ENCODE measurements at regions not wholly inside any gene's neighbourhood (a gene's known extent, or its start where the extent isn't known, plus 50 kb on each side); places are given as distances from the start of the nearest gene placed in this dataset.

DNA sequence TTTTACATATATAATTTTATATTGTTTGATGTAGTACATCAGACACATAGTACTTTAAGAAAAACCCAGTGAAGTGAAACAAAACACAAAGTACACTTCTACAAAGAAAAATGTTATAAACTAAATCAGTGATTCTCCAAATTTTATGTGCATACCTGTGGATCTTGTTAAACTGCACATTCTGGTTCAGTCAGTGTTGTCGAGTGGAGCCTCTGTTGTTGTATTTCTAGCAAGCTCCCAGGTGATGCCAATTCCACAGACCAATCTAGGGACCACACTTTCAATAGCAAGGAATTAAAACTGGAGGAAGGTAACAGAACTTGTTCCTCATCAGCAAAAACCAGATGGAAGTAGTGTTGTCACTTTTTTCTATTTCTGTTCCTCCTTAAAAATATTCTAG, 183.8 kb upstream of the CD180 start:
- Mint-ChIP-seq H3K27me3 (peaks cover 0 to 7% of the 10 kb centered on the region in 2 donors), H3K36me3 (ENCODE audit: insufficient read depth) (no peaks in the 10 kb centered on the region), H3K27ac (no peak overlapping the region), H3K9me3 (no peaks in the 10 kb centered on the region), H3K4me1 (ENCODE audit: low read depth in 2 of 2) (peaks cover 0 to 5% of the 10 kb centered on the region in 2 donors), H3K4me3 (no peak overlapping the region)
- no peak for DNase-seq
- ATAC-seq (replicated peaks) = no peak

DNA sequence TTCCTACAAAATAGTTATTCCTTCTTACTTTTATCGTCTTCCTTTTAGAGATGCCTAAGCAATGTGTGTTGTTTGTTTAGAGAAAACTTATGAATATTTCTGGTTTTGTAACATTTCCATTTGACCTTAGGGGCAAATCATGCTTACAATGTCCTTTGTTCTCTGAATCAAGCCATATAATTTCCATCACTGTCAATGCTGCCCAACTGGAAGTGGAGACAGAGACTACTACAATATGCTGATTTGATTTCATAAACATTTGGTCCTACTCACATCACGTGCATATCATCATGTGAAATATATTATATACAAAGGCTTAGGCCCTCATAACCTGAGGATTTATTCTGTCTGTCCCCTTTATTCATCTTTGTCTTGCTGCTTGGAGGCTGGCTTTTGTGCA, 183.2 kb upstream of the CD180 start:
- Mint-ChIP-seq H3K27ac (no peak overlapping the region), H3K4me3 (no peak overlapping the region), H3K4me1 (ENCODE audit: low read depth in 2 of 2) (peaks cover 0 to 5% of the 10 kb centered on the region in 2 donors), H3K36me3 (ENCODE audit: insufficient read depth) (no peaks in the 10 kb centered on the region), H3K9me3 (no peaks in the 10 kb centered on the region), H3K27me3 (peaks cover 0 to 7% of the 10 kb centered on the region in 2 donors)
- no peak for ATAC-seq (replicated peaks)
- DNase-seq = no peak

DNA sequence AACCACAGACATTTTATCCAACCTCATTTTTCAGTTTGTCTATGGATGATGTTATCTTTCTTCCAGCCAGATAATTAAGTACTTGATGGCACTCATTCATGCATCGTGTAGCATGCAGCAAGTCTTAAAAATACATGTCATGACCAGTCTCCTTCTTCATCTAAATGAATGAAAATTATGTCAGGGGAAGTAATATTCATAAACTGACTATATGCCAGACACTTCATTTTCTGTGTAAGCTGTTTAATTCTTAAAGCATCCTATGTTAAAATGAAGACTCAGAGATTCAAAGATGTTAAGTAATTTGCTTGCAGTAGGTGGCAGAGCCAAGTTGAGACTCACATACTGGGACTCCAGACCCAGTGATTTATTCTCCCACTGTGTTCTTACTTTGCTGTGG, 181.7 kb upstream of the CD180 start:
- Mint-ChIP-seq H3K4me1 (ENCODE audit: low read depth in 2 of 2) (peaks cover 4 to 9% of the 10 kb centered on the region in 2 donors), H3K9me3 (no peaks in the 10 kb centered on the region), H3K36me3 (ENCODE audit: insufficient read depth) (no peaks in the 10 kb centered on the region), H3K27ac (no peak overlapping the region), H3K27me3 (peaks cover 0 to 7% of the 10 kb centered on the region in 2 donors), H3K4me3 (no peak overlapping the region)
- ATAC-seq (replicated peaks) (no peak), DNase-seq (no peak)

- Mint-ChIP-seq H3K27me3 (peaks cover 0 to 3% of the 10 kb centered on the region in 2 donors), H3K4me1 (ENCODE audit: low read depth in 2 of 2) (peaks cover 4 to 9% of the 10 kb centered on the region in 2 donors), H3K4me3 (no peak overlapping the region), H3K36me3 (ENCODE audit: insufficient read depth) (no peaks in the 10 kb centered on the region), H3K9me3 (no peaks in the 10 kb centered on the region), H3K27ac (no peak overlapping the region)
- DNase-seq (no peak), ATAC-seq (replicated peaks) (no peak)
These were observed 181.0 kb upstream of the CD180 start for GRCh38 chr5:67377631-67378030.

- Mint-ChIP-seq H3K36me3 (ENCODE audit: insufficient read depth) (no peaks in the 10 kb centered on the region), H3K9me3 (no peaks in the 10 kb centered on the region), H3K27ac (no peak overlapping the region), H3K4me1 (ENCODE audit: low read depth in 2 of 2) (peaks cover 4 to 9% of the 10 kb centered on the region in 2 donors), H3K4me3 (no peak overlapping the region), H3K27me3 (no peaks in the 10 kb centered on the region)
- ATAC-seq (replicated peaks) (no peak), DNase-seq (no peak)
These were observed 179.0 kb upstream of the CD180 start for GRCh38 chr5:67375606-67376005.

GRCh38 chr5:67374378-67374777, 177.8 kb upstream of the CD180 start:
- Mint-ChIP-seq H3K4me3 (no peak overlapping the region), H3K27me3 (no peaks in the 10 kb centered on the region), H3K4me1 (ENCODE audit: low read depth in 2 of 2) (peaks cover 4 to 9% of the 10 kb centered on the region in 2 donors), H3K9me3 (no peaks in the 10 kb centered on the region), H3K27ac (no peak overlapping the region), H3K36me3 (ENCODE audit: insufficient read depth) (no peaks in the 10 kb centered on the region)
- ATAC-seq (replicated peaks) (no peak), DNase-seq (no peak)

DNA sequence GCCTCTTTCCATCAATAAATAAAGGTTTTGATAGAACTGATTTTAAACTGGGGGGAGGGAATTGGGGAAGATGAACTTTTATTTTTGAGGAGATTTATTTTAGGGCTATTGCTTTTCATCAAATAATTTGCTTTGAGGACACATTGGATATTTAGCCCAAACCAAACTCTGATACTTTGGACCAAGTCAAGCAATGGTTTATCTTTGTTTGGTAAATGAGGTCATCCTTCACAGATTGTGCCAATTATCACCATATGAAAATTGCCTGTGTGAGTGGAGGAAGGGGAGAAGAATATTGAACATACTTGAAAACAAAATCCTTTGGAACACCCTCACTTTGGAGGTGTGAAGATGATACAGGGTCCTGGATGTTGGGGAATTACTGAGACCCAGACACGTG, 176.9 kb upstream of the CD180 start:
- Mint-ChIP-seq H3K4me3 (no peak overlapping the region), H3K36me3 (ENCODE audit: insufficient read depth) (no peaks in the 10 kb centered on the region), H3K27me3 (peaks cover 3 to 6% of the 10 kb centered on the region in 2 donors), H3K9me3 (no peaks in the 10 kb centered on the region), H3K4me1 (ENCODE audit: low read depth in 2 of 2) (peaks cover 4 to 9% of the 10 kb centered on the region in 2 donors), H3K27ac (no peak overlapping the region)
- ATAC-seq (replicated peaks) (no peak), DNase-seq (no peak)

DNA sequence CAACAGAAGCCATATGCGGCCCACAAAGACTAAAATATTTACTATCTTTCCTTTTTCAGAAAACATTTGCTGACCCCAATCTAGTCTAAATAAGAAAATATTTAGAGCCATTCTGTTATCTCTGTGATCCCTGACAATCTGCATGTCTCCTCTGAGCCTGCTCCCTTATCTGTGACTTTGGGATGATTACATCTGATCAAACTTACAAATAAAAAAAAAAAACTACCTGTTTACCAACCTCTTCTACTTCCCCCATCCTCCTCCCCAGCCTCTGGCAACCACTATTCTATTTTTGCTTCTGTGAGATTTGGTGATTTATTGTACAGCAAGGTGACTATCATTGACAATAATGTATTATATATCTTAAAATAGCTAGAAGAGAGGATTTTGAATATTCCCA, 176.3 kb upstream of the CD180 start:
- DNase-seq (no peak), ATAC-seq (replicated peaks) (no peak)
- H3K9me3 Mint-ChIP-seq = no peaks in the 10 kb centered on the region
- no peak overlapping the region for H3K27ac Mint-ChIP-seq
- H3K4me1 Mint-ChIP-seq (ENCODE audit: low read depth in 2 of 2) = peaks cover 4 to 9% of the 10 kb centered on the region in 2 donors
- no peaks in the 10 kb centered on the region for H3K36me3 Mint-ChIP-seq (ENCODE audit: insufficient read depth)
- peaks cover 6 to 7% of the 10 kb centered on the region in 2 donors for H3K27me3 Mint-ChIP-seq
- H3K4me3 Mint-ChIP-seq = no peak overlapping the region

GRCh38 chr5:67371924-67372323, 175.3 kb upstream of the CD180 start:
- H3K9me3 Mint-ChIP-seq = no peaks in the 10 kb centered on the region
- H3K36me3 Mint-ChIP-seq (ENCODE audit: insufficient read depth) = no peaks in the 10 kb centered on the region
- peaks cover 4 to 9% of the 10 kb centered on the region in 2 donors for H3K4me1 Mint-ChIP-seq (ENCODE audit: low read depth in 2 of 2)
- no peak for ATAC-seq (replicated peaks)
- DNase-seq = no peak
- H3K4me3 Mint-ChIP-seq = no peak overlapping the region
- H3K27me3 Mint-ChIP-seq = peaks cover 6 to 7% of the 10 kb centered on the region in 2 donors
- no peak overlapping the region for H3K27ac Mint-ChIP-seq

GRCh38 chr5:67366691-67367395, 170.2 kb upstream of the CD180 start:
- Mint-ChIP-seq H3K36me3 (ENCODE audit: insufficient read depth) (no peaks in the 10 kb centered on the region), H3K27me3 (peaks cover 6 to 18% of the 10 kb centered on the region in 2 donors), H3K27ac (no peak overlapping the region), H3K4me3 (no peak overlapping the region), H3K4me1 (ENCODE audit: low read depth in 2 of 2) (no peaks in the 10 kb centered on the region), H3K9me3 (no peaks in the 10 kb centered on the region)
- DNase-seq (no peak), ATAC-seq (replicated peaks) (no peak)

DNA sequence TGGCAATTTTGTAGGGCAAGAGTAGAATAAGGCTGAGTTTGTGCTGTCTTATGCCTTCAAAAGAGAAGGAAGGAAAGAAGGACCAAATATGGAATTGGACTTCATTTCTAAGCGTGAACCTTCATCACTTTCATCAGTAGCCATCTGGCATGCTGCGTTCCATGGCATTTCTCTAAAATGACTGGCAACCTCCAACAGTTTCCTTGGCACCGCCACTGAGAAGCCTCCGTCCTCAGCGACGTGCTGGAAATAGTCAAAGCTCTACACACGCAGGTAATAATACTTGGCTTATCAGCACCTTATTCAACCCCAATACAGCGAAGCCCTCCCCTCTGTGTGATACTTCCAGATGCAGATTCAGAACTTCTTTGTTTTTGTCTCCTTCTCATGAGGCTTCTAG, 169.7 kb upstream of the CD180 start:
- DNase-seq = no peak
- Mint-ChIP-seq H3K4me1 (ENCODE audit: low read depth in 2 of 2) (no peaks in the 10 kb centered on the region), H3K36me3 (ENCODE audit: insufficient read depth) (no peaks in the 10 kb centered on the region)

DNA sequence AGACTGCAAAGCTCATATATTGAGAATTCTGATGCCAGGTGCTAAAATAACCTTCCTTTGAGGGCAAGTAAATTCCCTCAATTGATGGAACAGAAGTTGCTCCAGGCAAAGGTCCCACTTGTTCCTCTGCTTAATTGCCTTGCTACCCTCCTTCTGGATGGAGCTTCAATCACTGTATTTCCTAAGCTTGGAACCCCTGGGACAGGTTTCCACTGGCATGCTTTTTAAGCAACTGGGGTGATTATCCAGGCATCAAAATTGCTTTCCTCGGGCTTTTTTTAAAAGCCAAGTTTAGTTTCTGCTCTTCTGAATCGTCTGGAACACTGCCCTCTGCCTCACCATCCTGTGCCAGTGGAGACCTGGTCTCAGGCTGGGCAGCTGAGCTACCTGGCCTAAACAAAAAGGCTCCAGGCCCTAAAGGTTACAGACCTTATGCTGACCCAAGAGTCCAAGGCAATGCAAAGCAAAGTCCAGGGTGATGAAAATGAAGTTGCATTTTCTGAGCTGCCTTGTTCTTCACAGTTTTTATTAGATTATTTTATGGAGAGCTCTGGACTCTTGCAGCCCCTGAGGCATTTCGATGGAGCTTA, 167.9 kb upstream of the CD180 start:
- Mint-ChIP-seq H3K4me3 (no peak overlapping the region), H3K4me1 (ENCODE audit: low read depth in 2 of 2) (peaks cover 5 to 11% of the 10 kb centered on the region in 2 donors), H3K27me3 (peaks cover 6 to 18% of the 10 kb centered on the region in 2 donors), H3K36me3 (ENCODE audit: insufficient read depth) (no peaks in the 10 kb centered on the region), H3K9me3 (no peaks in the 10 kb centered on the region), H3K27ac (no peak overlapping the region)
- no peak for DNase-seq
- ATAC-seq (replicated peaks) = no peak

More for the DNA sequence above, 169.7 kb upstream of the CD180 start:
- H3K9me3 Mint-ChIP-seq = no peaks in the 10 kb centered on the region
- H3K27ac Mint-ChIP-seq = no peak overlapping the region
- H3K27me3 Mint-ChIP-seq = peaks cover 6 to 18% of the 10 kb centered on the region in 2 donors
- no peak overlapping the region for H3K4me3 Mint-ChIP-seq
- no peak for ATAC-seq (replicated peaks)

GRCh38 chr5:67363963-67364362, 167.4 kb upstream of the CD180 start:
- peaks cover 6 to 17% of the 10 kb centered on the region in 2 donors for H3K27me3 Mint-ChIP-seq
- H3K4me1 Mint-ChIP-seq (ENCODE audit: low read depth in 2 of 2) = peaks cover 5 to 11% of the 10 kb centered on the region in 2 donors
- H3K27ac Mint-ChIP-seq = no peak overlapping the region
- DNase-seq (no peak), ATAC-seq (replicated peaks) (no peak)
- no peaks in the 10 kb centered on the region for H3K9me3 Mint-ChIP-seq
- no peaks in the 10 kb centered on the region for H3K36me3 Mint-ChIP-seq (ENCODE audit: insufficient read depth)
- no peak overlapping the region for H3K4me3 Mint-ChIP-seq

- Mint-ChIP-seq H3K4me3 (no peak overlapping the region), H3K27ac (no peak overlapping the region), H3K4me1 (ENCODE audit: low read depth in 2 of 2) (peaks cover 5 to 11% of the 10 kb centered on the region in 2 donors), H3K36me3 (ENCODE audit: insufficient read depth) (no peaks in the 10 kb centered on the region), H3K27me3 (peaks cover 0 to 12% of the 10 kb centered on the region in 2 donors), H3K9me3 (no peaks in the 10 kb centered on the region)
- DNase-seq (no peak), ATAC-seq (replicated peaks) (no peak)
These were observed 166.6 kb upstream of the CD180 start for GRCh38 chr5:67363180-67363709.
